GM12878 (cell line): ENCODE measurements at regions not wholly inside any gene's neighbourhood (a gene's known extent, or its start where the extent isn't known, plus 50 kb on each side); places are given as distances from the start of the nearest gene placed in this dataset.

Experiments used
- POLR2AphosphoS5 ChIP-seq: IDR thresholded peaks from 2 replicates; pipeline ENCODE4 v1.6.1; 2011; ENCODE audit warnings: mild to moderate bottlenecking, low read length, inconsistent platforms
- RAD21 ChIP-seq: IDR thresholded peaks from 2 replicates; pipeline ENCODE4 v1.6.1; 2011; ENCODE audit warnings: mild to moderate bottlenecking, low read depth, low read length, moderate library complexity; ENCODE audit not compliant: insufficient read depth
- ZNF274 ChIP-seq: IDR thresholded peaks from one replicate; pipeline ENCODE4 v1.8.0; 2011; ENCODE audit not compliant: insufficient read length, insufficient read depth
- TF ChIP-seq, protein P1 (sequence below), 3 experiments: IDR thresholded peaks in 2 of 3; conservative IDR thresholded peaks in 1 of 3; 2 replicates each; pipeline ENCODE4 v1.5.1; 2011; ENCODE audit warnings: low read depth in 3 of 3, low read length in 3 of 3, mild to moderate bottlenecking in 3 of 3, control low read depth in 2 of 3, moderate library complexity in 2 of 3, inconsistent platforms in 1 of 3, mixed read lengths in 1 of 3; ENCODE audit not compliant: control insufficient read depth in 2 of 3, insufficient read depth in 1 of 3; ENCODE audit errors: extremely low read depth in 1 of 3
- TF ChIP-seq, protein P2 (sequence below): fragments of 450-650 bp; conservative IDR thresholded peaks from 2 replicates; pipeline ENCODE4 v1.6.1; 2017; ENCODE audit warnings: mild to moderate bottlenecking, moderate library complexity

DNA sequence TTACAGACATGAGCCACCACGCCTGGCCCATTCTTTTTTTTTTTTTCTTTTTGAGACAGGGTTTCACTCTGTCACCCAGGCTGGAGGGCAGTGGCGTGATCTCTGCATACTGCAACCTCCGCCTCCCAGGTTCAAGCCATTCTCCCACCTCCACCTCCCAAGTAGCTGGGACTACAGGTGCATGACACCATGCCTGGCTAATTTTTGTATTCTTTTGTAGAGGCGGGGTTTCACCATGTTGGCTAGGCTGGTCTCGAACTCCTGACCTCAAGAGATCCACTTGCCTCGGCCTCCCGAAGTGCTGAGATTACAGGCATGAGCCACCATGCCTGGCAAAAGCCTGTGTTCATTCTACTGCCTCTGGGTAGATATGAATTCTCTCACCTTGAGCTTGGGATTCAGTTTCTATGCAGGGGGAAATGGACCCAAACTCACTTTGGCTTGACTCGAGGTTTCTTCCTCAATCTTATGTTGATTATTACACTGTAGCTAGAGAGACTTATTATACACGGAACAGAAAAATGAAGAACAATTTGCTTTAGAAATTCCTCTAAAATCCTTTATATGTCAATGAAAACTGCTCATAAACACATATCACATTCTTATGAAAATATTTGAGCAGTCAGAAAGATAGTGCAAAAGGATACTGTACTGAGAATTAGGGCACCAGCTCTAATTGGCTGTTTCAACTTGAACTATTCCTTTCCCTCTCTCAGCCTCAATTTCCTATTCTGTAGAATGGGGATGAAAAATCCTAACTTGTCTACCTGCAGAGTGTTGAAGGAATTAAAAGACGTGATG, 252.3 kb downstream of the MYCN start:
- TF ChIP-seq, protein P1, sequence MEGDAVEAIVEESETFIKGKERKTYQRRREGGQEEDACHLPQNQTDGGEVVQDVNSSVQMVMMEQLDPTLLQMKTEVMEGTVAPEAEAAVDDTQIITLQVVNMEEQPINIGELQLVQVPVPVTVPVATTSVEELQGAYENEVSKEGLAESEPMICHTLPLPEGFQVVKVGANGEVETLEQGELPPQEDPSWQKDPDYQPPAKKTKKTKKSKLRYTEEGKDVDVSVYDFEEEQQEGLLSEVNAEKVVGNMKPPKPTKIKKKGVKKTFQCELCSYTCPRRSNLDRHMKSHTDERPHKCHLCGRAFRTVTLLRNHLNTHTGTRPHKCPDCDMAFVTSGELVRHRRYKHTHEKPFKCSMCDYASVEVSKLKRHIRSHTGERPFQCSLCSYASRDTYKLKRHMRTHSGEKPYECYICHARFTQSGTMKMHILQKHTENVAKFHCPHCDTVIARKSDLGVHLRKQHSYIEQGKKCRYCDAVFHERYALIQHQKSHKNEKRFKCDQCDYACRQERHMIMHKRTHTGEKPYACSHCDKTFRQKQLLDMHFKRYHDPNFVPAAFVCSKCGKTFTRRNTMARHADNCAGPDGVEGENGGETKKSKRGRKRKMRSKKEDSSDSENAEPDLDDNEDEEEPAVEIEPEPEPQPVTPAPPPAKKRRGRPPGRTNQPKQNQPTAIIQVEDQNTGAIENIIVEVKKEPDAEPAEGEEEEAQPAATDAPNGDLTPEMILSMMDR (IDR thresholded peaks at IDR 0.05 in 2 of 3, conservative IDR thresholded peaks at IDR 0.05 in 1 of 3; ENCODE audit: control insufficient read depth in 2 of 3, extremely low read depth in 1 of 3, insufficient read depth in 1 of 3, low read depth in 3 of 3, low read length in 3 of 3): no peak
- TF ChIP-seq POLR2AphosphoS5 (no peak), ZNF274 (no peak), RAD21 (no peak)
- TF ChIP-seq, protein P2, sequence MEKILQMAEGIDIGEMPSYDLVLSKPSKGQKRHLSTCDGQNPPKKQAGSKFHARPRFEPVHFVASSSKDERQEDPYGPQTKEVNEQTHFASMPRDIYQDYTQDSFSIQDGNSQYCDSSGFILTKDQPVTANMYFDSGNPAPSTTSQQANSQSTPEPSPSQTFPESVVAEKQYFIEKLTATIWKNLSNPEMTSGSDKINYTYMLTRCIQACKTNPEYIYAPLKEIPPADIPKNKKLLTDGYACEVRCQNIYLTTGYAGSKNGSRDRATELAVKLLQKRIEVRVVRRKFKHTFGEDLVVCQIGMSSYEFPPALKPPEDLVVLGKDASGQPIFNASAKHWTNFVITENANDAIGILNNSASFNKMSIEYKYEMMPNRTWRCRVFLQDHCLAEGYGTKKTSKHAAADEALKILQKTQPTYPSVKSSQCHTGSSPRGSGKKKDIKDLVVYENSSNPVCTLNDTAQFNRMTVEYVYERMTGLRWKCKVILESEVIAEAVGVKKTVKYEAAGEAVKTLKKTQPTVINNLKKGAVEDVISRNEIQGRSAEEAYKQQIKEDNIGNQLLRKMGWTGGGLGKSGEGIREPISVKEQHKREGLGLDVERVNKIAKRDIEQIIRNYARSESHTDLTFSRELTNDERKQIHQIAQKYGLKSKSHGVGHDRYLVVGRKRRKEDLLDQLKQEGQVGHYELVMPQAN: no peak
